OCI-LY7 (cell line): ENCODE measurements at regions not wholly inside any gene's neighbourhood (a gene's known extent, or its start where the extent isn't known, plus 50 kb on each side); places are given as distances from the start of the nearest gene placed in this dataset.

Experiments used
- BruUV-seq: library from RNA; stranded (reverse); fragments of 400-500 nt; replicated peaks from 2 replicates; lab custom pipeline; 2021; lab: Mats Ljungman, UMichigan
- CTCF ChIA-PET: fragments of 300-600 bp; sonication (Branson Sonifier 250); formaldehyde crosslinking; loops from one replicate; lab custom pipeline; 2022; ENCODE audit warnings: antibody characterized with exemption; ENCODE audit not compliant: unreplicated experiment; lab: Charles Lee
- POLR2A ChIA-PET: fragments of 300-600 bp; sonication (Branson Sonifier 250); formaldehyde crosslinking; loops from one replicate; lab custom pipeline; 2022; ENCODE audit warnings: antibody characterized with exemption; lab: Charles Lee
- DNase-seq: peaks from one replicate; pipeline ENCODE4 v3.0.0-alpha.2; 2015; ENCODE audit warnings: low spot score
- H2AFZ ChIP-seq: fragments of 200-600 bp; sonication (generic), shearing (Covaris generic); 2 replicates; pipeline ENCODE4 v1.6.1; 2014; ENCODE audit warnings: mild to moderate bottlenecking, antibody characterized with exemption, low read length, moderate library complexity
- H3K27ac ChIP-seq: fragments of 200-600 bp; sonication (generic); 2 replicates; pipeline ENCODE4 v1.5.1; 2014; ENCODE audit warnings: mixed run types, low read depth, mild to moderate bottlenecking, moderate library complexity, low read length, inconsistent platforms; ENCODE audit not compliant: poor library complexity, severe bottlenecking
- H3K36me3 ChIP-seq: fragments of 200-600 bp; sonication (generic); 2 replicates; pipeline ENCODE4 v1.6.1; 2014; ENCODE audit warnings: mild to moderate bottlenecking, antibody characterized with exemption, low read length, moderate library complexity, mixed read lengths; ENCODE audit not compliant: insufficient read depth
- H3K4me1 ChIP-seq: fragments of 200-600 bp; sonication (generic); 2 replicates; pipeline ENCODE4 v1.5.1; 2014; ENCODE audit warnings: mild to moderate bottlenecking, low read length; ENCODE audit not compliant: insufficient read depth, poor library complexity, severe bottlenecking
- H3K4me2 ChIP-seq: fragments of 200-600 bp; sonication (generic); 2 replicates; pipeline ENCODE4 v1.6.1; 2014; ENCODE audit warnings: mild to moderate bottlenecking, low read length
- H3K4me3 ChIP-seq: fragments of 200-600 bp; sonication (generic); 2 replicates; pipeline ENCODE4 v1.5.1; 2014; ENCODE audit warnings: mild to moderate bottlenecking, low read depth, low read length; ENCODE audit not compliant: poor library complexity, severe bottlenecking
- H3K79me2 ChIP-seq: fragments of 200-600 bp; sonication (generic); 2 replicates; pipeline ENCODE4 v1.6.1; 2016; ENCODE audit warnings: low read depth, mild to moderate bottlenecking, low read length, moderate library complexity, mixed read lengths; ENCODE audit not compliant: insufficient read depth
- H3K9me2 ChIP-seq: fragments of 200-600 bp; sonication (generic); 2 replicates; pipeline ENCODE4 v1.6.1; 2016; ENCODE audit warnings: mild to moderate bottlenecking, low read length, mixed read lengths; ENCODE audit not compliant: insufficient read depth
- H3K9me3 ChIP-seq: fragments of 200-600 bp; sonication (generic); 2 replicates; pipeline ENCODE4 v1.6.1; 2014; ENCODE audit warnings: mild to moderate bottlenecking, mixed run types, low read length, mixed read lengths
- H4K20me1 ChIP-seq: fragments of 200-600 bp; sonication (generic); 2 replicates; pipeline ENCODE4 v1.6.1; 2014; ENCODE audit warnings: mild to moderate bottlenecking, antibody characterized with exemption, low read length, moderate library complexity, mixed read lengths; ENCODE audit not compliant: insufficient read depth
- CTCF ChIP-seq: fragments of 200-600 bp; sonication (generic); conservative IDR thresholded peaks from 2 replicates; pipeline ENCODE4 v1.5.1; 2014; ENCODE audit warnings: mild to moderate bottlenecking, antibody characterized with exemption, low read length, moderate library complexity, mixed read lengths
- EZH2phosphoT487 ChIP-seq: fragments of 200-600 bp; sonication (generic); IDR thresholded peaks from 2 replicates; pipeline ENCODE4 v1.6.1; 2018; ENCODE audit warnings: low read depth, borderline replicate concordance, mild to moderate bottlenecking, mixed run types, antibody characterized with exemption, low read length, moderate library complexity, mixed read lengths
- intact Hi-C: fragments of 100-400 bp; cut with micrococcal nuclease; formaldehyde crosslinking; loops from one replicate; pipeline ENCODE4 v1.10.0; 2022; ENCODE audit not compliant: unreplicated experiment

GRCh38 chr3:96012939-96013338, 801.5 kb upstream of the EPHA6 start:
- no peaks in the 10 kb centered on the region for H3K9me3 ChIP-seq
- no peaks in the 10 kb centered on the region for H3K9me2 ChIP-seq
- no peak overlapping the region for H3K4me3 ChIP-seq
- DNase-seq: no peak
- CTCF ChIA-PET: no interaction called here
- H2AFZ ChIP-seq: no peak overlapping the region
- H3K27ac ChIP-seq: no peak overlapping the region
- intact Hi-C loops: no loop called here
- H3K79me2 ChIP-seq: no peaks in the 10 kb centered on the region
- no peaks in the 10 kb centered on the region for H4K20me1 ChIP-seq
- H3K36me3 ChIP-seq: no peaks in the 10 kb centered on the region
- TF ChIP-seq EZH2phosphoT487: no peak
- no peak for TF ChIP-seq CTCF
- no peak overlapping the region for H3K4me2 ChIP-seq
- H3K4me1 ChIP-seq: no peaks in the 10 kb centered on the region
- POLR2A ChIA-PET: no interaction called here
- no TSS peak for BruUV-seq

- H3K9me2 ChIP-seq: no peaks in the 10 kb centered on the region
- no peak for TF ChIP-seq EZH2phosphoT487
- TF ChIP-seq CTCF: no peak
- ChIA-PET POLR2A (no interaction called here), CTCF (no interaction called here)
- no peaks in the 10 kb centered on the region for H3K9me3 ChIP-seq
- no peaks in the 10 kb centered on the region for H3K4me1 ChIP-seq
- no peak for DNase-seq
- no peak overlapping the region for H3K4me2 ChIP-seq
- no peaks in the 10 kb centered on the region for H3K79me2 ChIP-seq
- BruUV-seq: no TSS peak
- H3K27ac ChIP-seq: no peak overlapping the region
- intact Hi-C loops: no loop called here
- H3K36me3 ChIP-seq: no peaks in the 10 kb centered on the region
- no peak overlapping the region for H3K4me3 ChIP-seq
- H2AFZ ChIP-seq: no peak overlapping the region
- no peaks in the 10 kb centered on the region for H4K20me1 ChIP-seq
These were observed 796.8 kb upstream of the EPHA6 start for GRCh38 chr3:96017556-96017955.

GRCh38 chr3:96022676-96023075, 791.7 kb upstream of the EPHA6 start:
- intact Hi-C loops: no loop called here
- no peaks in the 10 kb centered on the region for H3K36me3 ChIP-seq
- TF ChIP-seq CTCF (no peak), EZH2phosphoT487 (no peak)
- no peak overlapping the region for H2AFZ ChIP-seq
- BruUV-seq: no TSS peak
- H3K4me2 ChIP-seq: no peak overlapping the region
- H3K9me2 ChIP-seq: no peaks in the 10 kb centered on the region
- H3K4me3 ChIP-seq: no peak overlapping the region
- no peaks in the 10 kb centered on the region for H3K4me1 ChIP-seq
- DNase-seq: no peak
- no peak overlapping the region for H3K27ac ChIP-seq
- no peaks in the 10 kb centered on the region for H4K20me1 ChIP-seq
- H3K79me2 ChIP-seq: no peaks in the 10 kb centered on the region
- ChIA-PET POLR2A (no interaction called here), CTCF (no interaction called here)
- H3K9me3 ChIP-seq: no peaks in the 10 kb centered on the region
